Gastroesophageal sphincter (tissue), 3 donors: ENCODE measurements at regions not wholly inside any gene's neighbourhood (a gene's known extent, or its start where the extent isn't known, plus 50 kb on each side); places are given as distances from the start of the nearest gene placed in this dataset.

ENCODE experiments used
- EP300 ChIP-seq: sonication (generic); formaldehyde crosslinking; IDR thresholded peaks from one replicate; pipeline ENCODE4 v1.6.1; 2017; ENCODE audit warnings: antibody characterized with exemption, mild to moderate bottlenecking
- POLR2A ChIP-seq, 2 donors: fragments of 450-650 bp; IDR thresholded peaks; one replicate each; pipeline ENCODE4 v1.6.1; 2017; ENCODE audit warnings: antibody characterized with exemption in 2 of 2, mild to moderate bottlenecking in 2 of 2, moderate library complexity in 1 of 2
- TF ChIP-seq, protein P1 (sequence below), 4 experiments: fragments of 200-600 bp in 2 of 4; fragments of 450-650 bp in 2 of 4; sonication (generic) in 1 of 4; IDR thresholded peaks; one replicate each; pipeline ENCODE4 v1.5.1; 2017 to 2019; ENCODE audit warnings: antibody characterized with exemption in 4 of 4, mild to moderate bottlenecking in 2 of 4, moderate library complexity in 2 of 4

DNA sequence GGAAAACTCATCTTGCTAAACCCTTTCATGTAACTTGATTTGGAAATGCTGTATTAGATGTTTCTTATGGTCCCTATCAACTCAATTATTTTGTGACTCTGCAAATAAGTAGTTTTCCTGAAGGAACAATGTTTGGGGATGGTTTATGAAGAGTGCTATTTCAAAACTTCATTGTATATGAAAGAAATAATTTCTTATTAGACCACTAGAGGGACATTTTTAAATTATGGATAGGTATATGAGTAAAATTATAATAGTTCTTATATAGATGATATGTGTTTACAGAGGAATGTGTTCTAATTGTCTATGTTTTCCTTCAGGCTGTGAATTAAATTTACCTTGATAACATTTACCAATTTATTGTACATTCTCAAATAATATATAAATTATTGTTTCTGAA is 509.4 kb upstream of the RAG2 start:
- TF ChIP-seq, protein P1, sequence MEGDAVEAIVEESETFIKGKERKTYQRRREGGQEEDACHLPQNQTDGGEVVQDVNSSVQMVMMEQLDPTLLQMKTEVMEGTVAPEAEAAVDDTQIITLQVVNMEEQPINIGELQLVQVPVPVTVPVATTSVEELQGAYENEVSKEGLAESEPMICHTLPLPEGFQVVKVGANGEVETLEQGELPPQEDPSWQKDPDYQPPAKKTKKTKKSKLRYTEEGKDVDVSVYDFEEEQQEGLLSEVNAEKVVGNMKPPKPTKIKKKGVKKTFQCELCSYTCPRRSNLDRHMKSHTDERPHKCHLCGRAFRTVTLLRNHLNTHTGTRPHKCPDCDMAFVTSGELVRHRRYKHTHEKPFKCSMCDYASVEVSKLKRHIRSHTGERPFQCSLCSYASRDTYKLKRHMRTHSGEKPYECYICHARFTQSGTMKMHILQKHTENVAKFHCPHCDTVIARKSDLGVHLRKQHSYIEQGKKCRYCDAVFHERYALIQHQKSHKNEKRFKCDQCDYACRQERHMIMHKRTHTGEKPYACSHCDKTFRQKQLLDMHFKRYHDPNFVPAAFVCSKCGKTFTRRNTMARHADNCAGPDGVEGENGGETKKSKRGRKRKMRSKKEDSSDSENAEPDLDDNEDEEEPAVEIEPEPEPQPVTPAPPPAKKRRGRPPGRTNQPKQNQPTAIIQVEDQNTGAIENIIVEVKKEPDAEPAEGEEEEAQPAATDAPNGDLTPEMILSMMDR (IDR thresholded peaks at IDR 0.05) = no peak
- no peak for TF ChIP-seq EP300
- TF ChIP-seq POLR2A (IDR thresholded peaks at IDR 0.05) = no peak
